ENCODE measurements at regions not wholly inside any gene's neighbourhood (a gene's known extent, or its start where the extent isn't known, plus 50 kb on each side); places are given as distances from the start of the nearest gene placed in this dataset.

DNA sequence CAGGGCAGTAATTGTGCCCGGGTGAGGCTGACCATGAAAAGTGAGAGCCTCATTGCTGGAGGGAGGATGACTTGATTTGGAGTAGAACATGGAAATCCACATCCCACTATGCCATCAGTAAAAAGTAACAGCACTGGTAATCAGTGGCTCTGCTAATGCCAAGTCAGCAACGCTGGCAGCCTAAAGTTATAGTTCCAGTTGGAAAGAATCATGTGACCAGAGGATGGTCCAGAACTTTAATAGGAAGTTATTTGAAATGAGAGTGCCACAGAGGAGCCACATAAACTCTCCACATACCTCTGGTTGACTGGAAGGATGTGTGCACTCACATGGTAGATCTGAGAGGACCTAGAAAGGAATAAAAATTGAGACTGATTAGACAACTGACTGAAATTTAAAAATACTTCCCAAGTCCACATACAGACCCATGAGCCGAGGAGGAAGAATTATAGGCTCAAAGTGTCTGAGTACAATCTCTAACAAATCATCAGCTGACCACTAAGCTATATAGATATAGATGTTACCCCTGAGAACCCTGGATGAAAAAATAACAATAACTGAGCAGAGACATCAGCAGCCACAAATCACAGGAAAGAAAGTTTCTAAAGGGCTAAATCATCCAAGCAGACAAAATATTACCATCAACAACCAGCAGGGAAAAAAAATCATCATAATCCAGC, 346.8 kb downstream of the STK39 start:
- TF ChIP-seq TCF7L2 (IDR thresholded peaks at IDR 0.05; ENCODE audit: low read depth, low read length) (no peak), SIN3A (IDR thresholded peaks at IDR 0.05; ENCODE audit: borderline replicate concordance, insufficient read depth, low read depth, low read length) (no peak), POLR2AphosphoS5 (IDR thresholded peaks at IDR 0.05; ENCODE audit: low read depth, low read length) (no peak)
- TF ChIP-seq, protein P1, sequence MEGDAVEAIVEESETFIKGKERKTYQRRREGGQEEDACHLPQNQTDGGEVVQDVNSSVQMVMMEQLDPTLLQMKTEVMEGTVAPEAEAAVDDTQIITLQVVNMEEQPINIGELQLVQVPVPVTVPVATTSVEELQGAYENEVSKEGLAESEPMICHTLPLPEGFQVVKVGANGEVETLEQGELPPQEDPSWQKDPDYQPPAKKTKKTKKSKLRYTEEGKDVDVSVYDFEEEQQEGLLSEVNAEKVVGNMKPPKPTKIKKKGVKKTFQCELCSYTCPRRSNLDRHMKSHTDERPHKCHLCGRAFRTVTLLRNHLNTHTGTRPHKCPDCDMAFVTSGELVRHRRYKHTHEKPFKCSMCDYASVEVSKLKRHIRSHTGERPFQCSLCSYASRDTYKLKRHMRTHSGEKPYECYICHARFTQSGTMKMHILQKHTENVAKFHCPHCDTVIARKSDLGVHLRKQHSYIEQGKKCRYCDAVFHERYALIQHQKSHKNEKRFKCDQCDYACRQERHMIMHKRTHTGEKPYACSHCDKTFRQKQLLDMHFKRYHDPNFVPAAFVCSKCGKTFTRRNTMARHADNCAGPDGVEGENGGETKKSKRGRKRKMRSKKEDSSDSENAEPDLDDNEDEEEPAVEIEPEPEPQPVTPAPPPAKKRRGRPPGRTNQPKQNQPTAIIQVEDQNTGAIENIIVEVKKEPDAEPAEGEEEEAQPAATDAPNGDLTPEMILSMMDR (IDR thresholded peaks at IDR 0.05), result no peak
- TF ChIP-seq, protein P2, sequence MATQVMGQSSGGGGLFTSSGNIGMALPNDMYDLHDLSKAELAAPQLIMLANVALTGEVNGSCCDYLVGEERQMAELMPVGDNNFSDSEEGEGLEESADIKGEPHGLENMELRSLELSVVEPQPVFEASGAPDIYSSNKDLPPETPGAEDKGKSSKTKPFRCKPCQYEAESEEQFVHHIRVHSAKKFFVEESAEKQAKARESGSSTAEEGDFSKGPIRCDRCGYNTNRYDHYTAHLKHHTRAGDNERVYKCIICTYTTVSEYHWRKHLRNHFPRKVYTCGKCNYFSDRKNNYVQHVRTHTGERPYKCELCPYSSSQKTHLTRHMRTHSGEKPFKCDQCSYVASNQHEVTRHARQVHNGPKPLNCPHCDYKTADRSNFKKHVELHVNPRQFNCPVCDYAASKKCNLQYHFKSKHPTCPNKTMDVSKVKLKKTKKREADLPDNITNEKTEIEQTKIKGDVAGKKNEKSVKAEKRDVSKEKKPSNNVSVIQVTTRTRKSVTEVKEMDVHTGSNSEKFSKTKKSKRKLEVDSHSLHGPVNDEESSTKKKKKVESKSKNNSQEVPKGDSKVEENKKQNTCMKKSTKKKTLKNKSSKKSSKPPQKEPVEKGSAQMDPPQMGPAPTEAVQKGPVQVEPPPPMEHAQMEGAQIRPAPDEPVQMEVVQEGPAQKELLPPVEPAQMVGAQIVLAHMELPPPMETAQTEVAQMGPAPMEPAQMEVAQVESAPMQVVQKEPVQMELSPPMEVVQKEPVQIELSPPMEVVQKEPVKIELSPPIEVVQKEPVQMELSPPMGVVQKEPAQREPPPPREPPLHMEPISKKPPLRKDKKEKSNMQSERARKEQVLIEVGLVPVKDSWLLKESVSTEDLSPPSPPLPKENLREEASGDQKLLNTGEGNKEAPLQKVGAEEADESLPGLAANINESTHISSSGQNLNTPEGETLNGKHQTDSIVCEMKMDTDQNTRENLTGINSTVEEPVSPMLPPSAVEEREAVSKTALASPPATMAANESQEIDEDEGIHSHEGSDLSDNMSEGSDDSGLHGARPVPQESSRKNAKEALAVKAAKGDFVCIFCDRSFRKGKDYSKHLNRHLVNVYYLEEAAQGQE (IDR thresholded peaks at IDR 0.05; ENCODE audit: insufficient read depth in 1 of 2, low read depth in 2 of 2, low read length in 1 of 2), result no peak
- Histone ChIP-seq H3K27ac (ENCODE audit: low read length) (no peak overlapping the region), H3K4me3 (ENCODE audit: low read depth in 2 of 2, low read length in 2 of 2) (no peak overlapping the region), H3K9me3 (ENCODE audit: control insufficient read depth, insufficient read depth, low read depth, low read length) (no peaks in the 10 kb centered on the region), H3K4me1 (ENCODE audit: control insufficient read depth, insufficient read depth, low read length) (no peaks in the 10 kb centered on the region), H3K36me3 (ENCODE audit: control insufficient read depth, insufficient read depth, low read length) (no peaks in the 10 kb centered on the region), H3K27me3 (ENCODE audit: control insufficient read depth, insufficient read depth, low read length) (no peaks in the 10 kb centered on the region)
- in situ Hi-C loops (cut with HindIII; ENCODE audit: low pct_unique_long_range_greater_than_20kb, low sequenced_read_pairs) (no loop called here), intact Hi-C loops (cut with micrococcal nuclease; ENCODE audit: unreplicated experiment) (no loop called here)
- BruUV-seq (replicated peaks), result no TSS peak
- ATAC-seq (no peak), DNase-seq (ENCODE audit: low read depth, low spot score) (no peak)
- ChIA-PET CTCF (no interaction called here), POLR2A (no interaction called here)

DNA sequence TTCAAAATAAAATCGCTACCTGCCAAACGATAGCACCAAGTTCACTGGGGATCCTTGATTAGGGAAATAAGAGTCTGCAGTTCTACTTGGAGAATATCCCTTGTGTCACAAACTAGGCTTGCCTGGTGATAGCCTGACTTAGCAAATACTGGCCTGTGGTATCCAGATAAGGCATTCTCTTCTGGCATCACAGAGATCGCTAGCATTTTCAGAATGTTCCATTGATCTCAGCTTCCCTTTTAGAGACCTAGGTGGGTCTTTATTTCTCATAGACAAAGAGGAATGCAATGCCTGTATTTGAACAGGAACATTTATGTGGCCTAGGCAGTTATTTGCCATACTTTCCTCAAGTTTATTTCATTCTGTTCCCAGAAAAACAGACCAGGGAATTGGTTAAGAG, 349.1 kb downstream of the STK39 start:
- Histone ChIP-seq H3K4me3 (ENCODE audit: low read depth in 2 of 2, low read length in 2 of 2) (no peak overlapping the region), H3K4me1 (ENCODE audit: control insufficient read depth, insufficient read depth, low read length) (no peaks in the 10 kb centered on the region), H3K36me3 (ENCODE audit: control insufficient read depth, insufficient read depth, low read length) (no peaks in the 10 kb centered on the region), H3K27me3 (ENCODE audit: control insufficient read depth, insufficient read depth, low read length) (no peaks in the 10 kb centered on the region), H3K9me3 (ENCODE audit: control insufficient read depth, insufficient read depth, low read depth, low read length) (no peaks in the 10 kb centered on the region), H3K27ac (ENCODE audit: low read length) (no peak overlapping the region)
- no peak for DNase-seq (ENCODE audit: low read depth, low spot score)
- POLR2A ChIA-PET, result no interaction called here
- BruUV-seq (replicated peaks), result no TSS peak
- TF ChIP-seq, protein P2 (IDR thresholded peaks at IDR 0.05; ENCODE audit: insufficient read depth in 1 of 2, low read depth in 2 of 2, low read length in 1 of 2), result no peak
- TF ChIP-seq SIN3A (IDR thresholded peaks at IDR 0.05; ENCODE audit: borderline replicate concordance, insufficient read depth, low read depth, low read length) (no peak), POLR2AphosphoS5 (IDR thresholded peaks at IDR 0.05; ENCODE audit: low read depth, low read length) (no peak), TCF7L2 (IDR thresholded peaks at IDR 0.05; ENCODE audit: low read depth, low read length) (no peak)
- TF ChIP-seq, protein P1 (IDR thresholded peaks at IDR 0.05), result no peak
- intact Hi-C loops (cut with micrococcal nuclease; ENCODE audit: unreplicated experiment) (no loop called here), in situ Hi-C loops (cut with HindIII; ENCODE audit: low pct_unique_long_range_greater_than_20kb, low sequenced_read_pairs) (no loop called here)
- CTCF ChIA-PET, result no interaction called here
- ATAC-seq, result no peak
